Germinal center (tissue), 1 donor: ENCODE measurements at regions not wholly inside any gene's neighbourhood (a gene's known extent, or its start where the extent isn't known, plus 50 kb on each side); places are given as distances from the start of the nearest gene placed in this dataset.
"Not testable (repeated sequence)": the region's sequence is repeated elsewhere in the genome, so short reads cannot be mapped to it uniquely, and the experiment has no call there.

Experiments
- DNase-seq: peaks from one replicate; pipeline ENCODE4 v3.0.0; 2012; ENCODE audit warnings: mixed read lengths, low spot score

DNA sequence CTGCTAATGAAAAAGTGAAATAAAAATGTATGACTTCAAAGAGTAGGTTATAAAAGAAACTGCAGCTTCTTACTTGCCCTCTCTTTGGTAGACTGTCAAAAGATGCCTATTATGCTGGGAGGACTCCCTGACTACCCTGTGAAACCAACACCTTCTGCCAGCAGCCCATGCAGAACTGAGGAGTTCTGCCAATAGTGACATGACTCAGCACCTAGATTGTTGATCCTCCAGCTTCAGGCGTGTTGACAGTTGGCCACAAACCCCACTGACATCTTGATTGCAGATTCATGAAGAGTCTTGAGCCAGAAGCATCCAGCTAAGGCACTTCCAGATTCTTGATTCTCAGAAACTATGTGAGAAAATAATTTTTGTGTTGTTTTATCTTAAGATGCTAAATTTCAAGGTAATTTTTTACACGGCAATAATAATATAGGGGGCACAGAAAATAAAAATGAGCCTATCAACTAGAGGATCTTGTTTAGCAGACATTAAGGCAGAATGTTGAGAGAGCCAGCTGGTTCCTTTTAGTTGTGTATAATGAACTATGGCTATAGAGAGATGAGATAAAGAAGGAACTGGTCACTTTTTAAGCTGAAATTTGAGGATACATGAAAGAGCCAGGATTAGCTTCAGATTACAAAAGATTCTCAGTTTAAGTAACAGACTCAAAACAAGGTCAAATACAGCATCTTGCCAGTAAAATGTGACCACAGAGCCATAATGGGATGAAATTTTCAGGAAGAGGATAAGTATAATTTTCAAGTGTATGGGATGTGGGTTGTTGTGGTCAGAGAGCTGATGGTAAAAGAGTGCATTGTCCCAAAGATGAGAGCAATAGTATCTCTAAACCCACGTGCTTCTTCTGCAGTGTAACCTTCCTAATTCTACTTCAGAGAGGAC, 588.7 kb upstream of the CBLB start:
- no peak for DNase-seq

DNA sequence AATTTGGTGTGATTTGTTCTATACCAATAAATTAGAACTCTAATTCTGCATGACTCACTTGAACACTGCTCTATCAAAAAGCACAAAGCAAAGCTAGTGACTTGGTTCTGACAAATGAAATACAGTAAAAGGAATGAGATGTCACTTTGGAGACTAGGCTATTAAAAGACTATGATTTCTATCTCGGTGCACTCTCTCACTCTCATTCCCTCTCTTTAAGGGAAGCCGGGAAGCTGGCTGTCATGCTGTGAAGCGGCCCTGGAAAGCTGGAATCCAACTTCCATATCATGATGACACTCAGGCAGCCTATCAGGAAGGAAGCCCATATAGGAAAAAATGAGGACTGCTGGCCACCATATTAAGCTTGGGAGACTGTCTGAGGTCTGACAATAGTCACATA, 590.1 kb upstream of the CBLB start:
- no peak for DNase-seq

DNA sequence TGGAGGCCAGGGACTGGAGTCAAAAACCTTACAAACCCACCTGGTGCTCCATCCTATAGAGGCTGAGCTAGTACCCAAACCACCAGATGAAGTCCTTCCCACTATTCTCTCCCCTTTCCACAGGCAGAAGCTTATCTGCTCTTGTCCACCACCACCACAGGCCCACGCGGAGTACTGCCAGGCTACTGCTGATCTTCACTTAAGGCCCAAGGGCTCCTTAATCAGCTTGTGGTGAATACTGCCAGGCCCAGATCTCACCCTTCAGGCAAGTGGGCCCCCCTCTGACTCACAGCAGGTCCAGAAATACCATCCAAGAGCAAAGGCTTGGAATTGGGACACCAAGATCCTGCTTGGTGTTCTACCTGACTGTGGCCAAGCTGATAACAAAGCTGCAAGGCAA, 598.1 kb upstream of the CBLB start:
- DNase-seq = no peak

- DNase-seq = no peak
These were observed 605.0 kb upstream of the CBLB start for GRCh38 chr3:106473576-106474475.

GRCh38 chr3:106482451-106482850, 613.6 kb upstream of the CBLB start:
- no peak for DNase-seq

- no peak for DNase-seq
These were observed 616.4 kb upstream of the CBLB start for GRCh38 chr3:106485217-106485616.

DNA sequence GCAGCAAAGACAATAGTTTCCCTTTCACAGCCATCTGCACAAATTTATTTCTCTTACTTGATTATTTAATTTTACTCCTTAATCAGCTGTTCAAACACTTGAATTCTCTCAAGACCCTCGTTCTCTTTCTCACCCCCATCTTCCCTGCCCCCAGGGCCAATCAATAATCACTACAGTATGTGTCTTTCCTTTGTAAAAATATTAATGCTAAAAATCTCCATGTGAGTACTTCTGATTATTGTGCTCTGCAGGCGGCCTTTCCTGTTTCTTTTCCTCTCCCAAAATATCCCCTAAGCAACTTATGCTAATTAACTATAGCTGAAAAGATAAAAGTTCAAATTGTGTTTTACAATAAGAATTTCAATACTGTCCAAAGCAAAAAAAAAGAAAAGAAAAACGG, 617.0 kb upstream of the CBLB start:
- DNase-seq = no peak

GRCh38 chr3:106486945-106487639, 618.3 kb upstream of the CBLB start:
- not testable (repeated sequence) for DNase-seq

DNA sequence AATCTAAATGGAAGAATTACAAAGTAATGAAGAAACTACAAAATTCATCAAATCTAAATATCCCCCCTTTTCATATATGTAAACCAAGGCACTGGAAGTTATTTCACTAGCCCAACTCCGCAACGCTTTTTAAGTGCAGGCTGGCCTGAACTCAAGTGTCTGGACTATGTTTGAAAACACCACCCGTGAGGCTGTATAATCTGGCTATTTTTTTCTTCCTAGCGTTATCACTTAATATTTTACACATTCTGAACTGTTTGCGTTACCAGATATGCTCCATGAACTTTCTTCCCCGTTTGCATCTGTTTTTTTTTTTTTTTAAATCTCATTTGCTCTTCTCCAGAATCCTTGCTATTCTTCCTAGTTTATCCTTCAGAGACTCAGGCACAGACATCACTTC, 619.5 kb upstream of the CBLB start:
- DNase-seq = no peak

DNA sequence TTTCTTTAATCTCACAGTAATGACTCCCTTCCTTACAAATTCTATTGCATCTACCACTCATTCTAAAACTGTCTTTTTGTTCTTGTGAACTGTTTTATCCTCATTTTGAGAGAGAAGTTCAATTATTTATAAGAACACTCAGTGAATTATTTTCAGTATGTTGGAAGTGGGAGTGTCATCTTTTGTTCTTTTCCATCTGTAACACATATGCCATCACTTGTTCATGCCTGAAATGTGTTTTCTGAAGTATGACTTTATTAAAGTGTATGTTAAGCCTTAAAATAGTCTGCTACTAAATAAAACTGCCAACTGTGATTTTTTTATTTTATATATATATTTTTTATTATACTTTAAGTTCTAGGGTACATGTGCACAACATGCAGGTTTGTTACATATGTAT, 623.0 kb upstream of the CBLB start:
- DNase-seq = no peak

GRCh38 chr3:106508331-106508893, 639.6 kb upstream of the CBLB start:
- no peak for DNase-seq

- no peak for DNase-seq
These were observed 641.4 kb upstream of the CBLB start for GRCh38 chr3:106510206-106510605.

DNA sequence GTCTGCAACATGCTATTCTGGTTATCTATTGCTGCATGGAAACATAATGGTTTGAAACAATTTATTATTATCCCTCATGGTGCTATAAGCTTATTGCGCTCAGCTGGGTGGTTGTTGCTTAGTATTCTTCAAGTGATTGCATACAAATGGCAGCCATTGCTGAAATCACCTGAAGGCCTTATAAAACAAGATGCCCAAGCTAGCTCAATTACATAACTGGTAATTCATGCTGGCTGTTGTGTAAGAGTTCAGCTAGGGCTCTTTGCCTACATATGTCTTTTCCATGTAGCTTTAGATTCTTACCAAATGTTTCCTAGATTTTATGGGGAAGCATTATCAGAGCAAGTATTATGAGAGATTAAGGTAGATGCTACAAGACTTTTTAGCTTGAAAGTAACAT, 644.0 kb upstream of the CBLB start:
- no peak for DNase-seq

- no peak for DNase-seq
These were observed 645.6 kb upstream of the CBLB start for GRCh38 chr3:106514431-106514830.

DNA sequence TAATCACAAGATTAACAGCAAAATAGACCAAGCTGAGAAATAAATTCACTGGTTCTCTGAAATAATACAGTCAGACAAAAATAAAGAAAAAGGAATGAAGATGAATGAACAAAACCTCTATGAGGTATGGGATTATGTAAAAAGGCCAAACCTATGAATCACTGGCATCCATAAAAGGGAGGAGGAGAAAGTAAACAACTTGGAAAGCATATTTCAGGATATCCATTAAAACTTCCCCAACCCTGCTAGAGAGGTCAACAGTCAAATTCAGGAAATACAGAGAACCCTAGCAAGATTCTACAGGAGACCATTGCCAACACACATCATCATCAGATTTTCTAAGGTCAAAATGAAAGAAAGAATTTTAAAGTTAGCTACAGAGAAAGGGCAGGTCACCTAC, 649.7 kb upstream of the CBLB start:
- DNase-seq = no peak

GRCh38 chr3:106522397-106522796, 653.6 kb upstream of the CBLB start:
- no peak for DNase-seq

GRCh38 chr3:106528932-106529331, 660.1 kb upstream of the CBLB start:
- no peak for DNase-seq

- no peak for DNase-seq
These were observed 660.9 kb upstream of the CBLB start for GRCh38 chr3:106529738-106530137.

DNA sequence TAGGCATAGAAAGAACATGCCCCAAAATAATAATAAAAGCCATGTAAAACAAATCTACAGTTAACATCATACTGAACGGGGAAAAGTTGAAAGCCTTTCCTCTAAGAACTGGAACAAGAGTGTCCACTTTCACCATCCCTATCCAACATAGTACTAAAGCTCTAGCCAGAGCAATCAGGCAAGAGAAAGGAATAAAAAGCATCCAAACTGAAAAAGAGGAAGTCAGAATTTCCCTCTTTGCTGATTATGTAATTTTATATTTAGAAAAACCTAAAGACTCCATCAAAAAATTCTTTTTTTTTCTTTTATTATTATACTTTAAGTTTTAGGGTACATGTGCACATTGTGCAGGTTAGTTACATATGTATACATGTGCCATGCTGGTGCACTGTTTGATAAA, 661.6 kb upstream of the CBLB start:
- DNase-seq = no peak

DNA sequence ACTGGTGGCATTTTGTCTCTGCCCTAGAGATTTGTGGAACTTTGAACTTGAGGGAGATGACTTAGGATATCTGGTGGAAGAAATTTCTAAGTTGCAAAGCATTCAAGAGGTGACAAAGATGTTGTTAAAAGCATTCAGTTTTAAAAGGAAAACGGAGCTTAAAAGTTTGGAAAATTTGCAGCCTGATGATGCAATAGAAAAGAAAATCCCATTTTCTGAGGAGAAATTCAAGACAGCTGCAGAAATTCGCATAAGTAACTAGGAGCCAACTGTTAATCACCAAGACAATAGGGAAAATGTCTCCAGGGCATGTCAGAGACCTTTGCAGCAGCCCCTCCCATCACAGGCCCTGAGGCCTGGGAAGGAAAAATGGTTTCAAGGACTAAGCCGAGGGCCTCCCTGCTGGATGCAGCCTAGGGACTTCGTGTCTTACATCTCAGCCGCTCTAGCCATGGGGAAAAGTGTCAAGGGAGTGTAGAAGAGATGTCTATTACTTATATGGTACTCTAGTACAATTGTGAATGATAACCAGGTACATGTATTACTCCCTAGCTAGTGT, 663.0 kb upstream of the CBLB start:
- not testable (repeated sequence) for DNase-seq

- no peak for DNase-seq
These were observed 664.4 kb upstream of the CBLB start for GRCh38 chr3:106533093-106533787.
